K562 (cell line): ENCODE measurements at regions not wholly inside any gene's neighbourhood (a gene's known extent, or its start where the extent isn't known, plus 50 kb on each side); places are given as distances from the start of the nearest gene placed in this dataset.

Experiments used
- CBFA2T2 ChIP-seq: fragments of 450-650 bp; conservative IDR thresholded peaks from 2 replicates; pipeline ENCODE4 v1.6.1; 2017; ENCODE audit warnings: mild to moderate bottlenecking
- CREB3 ChIP-seq: fragments of 450-650 bp; conservative IDR thresholded peaks from 2 replicates; pipeline ENCODE4 v1.6.1; 2016; ENCODE audit warnings: missing genetic modification characterization, low read depth, mild to moderate bottlenecking, missing compliant biosample characterization, moderate library complexity
- DEAF1 ChIP-seq: fragments of 450-650 bp; formaldehyde crosslinking; IDR thresholded peaks from 2 replicates; pipeline ENCODE4 v1.4.0; 2020; ENCODE audit warnings: mild to moderate bottlenecking, moderate library complexity
- ETV5 ChIP-seq: sonication (generic); formaldehyde crosslinking; IDR thresholded peaks from 2 replicates; pipeline ENCODE4 v1.4.0; 2020; ENCODE audit warnings: low read depth, mild to moderate bottlenecking, missing genetic modification reagents
- HNRNPK ChIP-seq: fragments of 200-400 bp; formaldehyde crosslinking; IDR thresholded peaks from one replicate; pipeline ENCODE4 v1.6.1; 2018; ENCODE audit warnings: mild to moderate bottlenecking, low read depth, low read length; ENCODE audit not compliant: poor library complexity, severe bottlenecking
- KAT2B ChIP-seq: IDR thresholded peaks from one replicate; pipeline ENCODE4 v1.6.1; 2012; ENCODE audit warnings: low read depth, mild to moderate bottlenecking, control low read depth, inconsistent platforms, low read length, moderate library complexity
- KLF1 ChIP-seq: fragments of 450-650 bp; IDR thresholded peaks from 2 replicates; pipeline ENCODE4 v1.6.1; 2016; ENCODE audit warnings: missing genetic modification characterization, missing compliant biosample characterization
- KLF6 ChIP-seq: fragments of 250-450 bp; sonication (Bioruptor Pico); IDR thresholded peaks from 2 replicates; pipeline ENCODE4 v1.4.0; 2020; ENCODE audit warnings: mild to moderate bottlenecking, moderate library complexity, borderline replicate concordance
- NONO ChIP-seq, 2 experiments: fragments of 200-400 bp in 1 of 2; fragments of 450-650 bp in 1 of 2; formaldehyde crosslinking in 1 of 2; IDR thresholded peaks; 2 replicates each; pipeline ENCODE4 v1.6.1; 2017; ENCODE audit warnings: low read depth in 2 of 2, mild to moderate bottlenecking in 2 of 2, moderate library complexity in 2 of 2, low read length in 1 of 2
- NR2F6 ChIP-seq: fragments of 450-650 bp; formaldehyde crosslinking; IDR thresholded peaks from 2 replicates; pipeline ENCODE4 v1.4.0; 2020; ENCODE audit warnings: mild to moderate bottlenecking
- NR4A1 ChIP-seq, 2 experiments: fragments of 250-450 bp in 1 of 2; fragments of 450-650 bp in 1 of 2; sonication (Bioruptor Pico) in 1 of 2; IDR thresholded peaks; 2 replicates each; pipeline versions ENCODE4 v1.4.0 to v1.6.1; 2016 to 2020; ENCODE audit warnings: mild to moderate bottlenecking in 2 of 2, missing compliant biosample characterization in 1 of 2, missing genetic modification characterization in 1 of 2, moderate library complexity in 1 of 2
- POLR2H ChIP-seq: IDR thresholded peaks from 2 replicates; pipeline ENCODE4 v1.6.1; 2016; ENCODE audit warnings: missing genetic modification characterization, low read depth, mild to moderate bottlenecking, control low read depth, missing compliant biosample characterization, moderate library complexity
- POLR3A ChIP-seq: IDR thresholded peaks from 2 replicates; pipeline ENCODE4 v1.6.1; 2011; ENCODE audit warnings: borderline replicate concordance, mild to moderate bottlenecking, moderate library complexity; ENCODE audit not compliant: insufficient read length, insufficient read depth; ENCODE audit errors: extremely low read depth
- RAD51 ChIP-seq: fragments of 450-650 bp; IDR thresholded peaks from 2 replicates; pipeline ENCODE4 v1.7.1; 2016; ENCODE audit warnings: low read depth, mild to moderate bottlenecking, borderline replicate concordance
- RCOR1 ChIP-seq, 2 experiments: IDR thresholded peaks; 2 replicates each; pipeline ENCODE4 v1.6.1; 2012; ENCODE audit warnings: low read depth in 2 of 2, low read length in 2 of 2, borderline replicate concordance in 1 of 2, improper control_type of control experiment in 1 of 2
- RNF2 ChIP-seq: sonication (generic); IDR thresholded peaks from 2 replicates; pipeline ENCODE4 v1.6.1; 2016
- SETDB1 ChIP-seq: IDR thresholded peaks from one replicate; pipeline ENCODE4 v1.6.1; 2012; ENCODE audit warnings: low read length, control low read depth, inconsistent platforms
- SRF ChIP-seq, 2 experiments: fragments of 250-450, 450-650 bp in 1 of 2; sonication (Bioruptor Pico) in 1 of 2; sonication (generic) in 1 of 2; formaldehyde crosslinking; IDR thresholded peaks; 2 replicates each; pipeline versions ENCODE4 v1.5.0 to v1.5.1; 2020 to 2022; ENCODE audit warnings: mild to moderate bottlenecking in 1 of 2, missing genetic modification reagents in 1 of 2
- STAT5B ChIP-seq: fragments of 250-450 bp; sonication (Bioruptor Pico); IDR thresholded peaks from 2 replicates; pipeline ENCODE4 v1.8.0; 2021; ENCODE audit warnings: mild to moderate bottlenecking, inconsistent platforms
- SUPT5H ChIP-seq: fragments of 450-650 bp; IDR thresholded peaks from 2 replicates; pipeline ENCODE4 v1.6.1; 2016
- TAF9B ChIP-seq: fragments of 450-650 bp; IDR thresholded peaks from 2 replicates; pipeline ENCODE4 v1.6.1; 2018; ENCODE audit warnings: mild to moderate bottlenecking; ENCODE audit not compliant: partially characterized antibody
- ZFP91 ChIP-seq: sonication (generic); formaldehyde crosslinking; IDR thresholded peaks from 2 replicates; pipeline ENCODE4 v1.8.0; 2022; ENCODE audit warnings: mild to moderate bottlenecking, missing genetic modification reagents
- ZNF23 ChIP-seq: fragments of 250-450 bp; sonication (Bioruptor Pico); IDR thresholded peaks from 2 replicates; pipeline ENCODE4 v1.4.0; 2020; ENCODE audit warnings: mild to moderate bottlenecking
- ZNF551 ChIP-seq: fragments of 250-450 bp; sonication (Bioruptor Pico); IDR thresholded peaks from 2 replicates; pipeline ENCODE4 v1.5.0; 2021; ENCODE audit warnings: mild to moderate bottlenecking, moderate library complexity
- ZZZ3 ChIP-seq: fragments of 450-650 bp; IDR thresholded peaks from 2 replicates; pipeline ENCODE4 v1.6.1; 2016; ENCODE audit warnings: antibody characterized with exemption, mild to moderate bottlenecking, moderate library complexity
- TF ChIP-seq, protein P1 (sequence below): IDR thresholded peaks from 2 replicates; pipeline ENCODE4 v1.6.1; 2011; ENCODE audit not compliant: insufficient read length; ENCODE audit errors: extremely low read depth

DNA sequence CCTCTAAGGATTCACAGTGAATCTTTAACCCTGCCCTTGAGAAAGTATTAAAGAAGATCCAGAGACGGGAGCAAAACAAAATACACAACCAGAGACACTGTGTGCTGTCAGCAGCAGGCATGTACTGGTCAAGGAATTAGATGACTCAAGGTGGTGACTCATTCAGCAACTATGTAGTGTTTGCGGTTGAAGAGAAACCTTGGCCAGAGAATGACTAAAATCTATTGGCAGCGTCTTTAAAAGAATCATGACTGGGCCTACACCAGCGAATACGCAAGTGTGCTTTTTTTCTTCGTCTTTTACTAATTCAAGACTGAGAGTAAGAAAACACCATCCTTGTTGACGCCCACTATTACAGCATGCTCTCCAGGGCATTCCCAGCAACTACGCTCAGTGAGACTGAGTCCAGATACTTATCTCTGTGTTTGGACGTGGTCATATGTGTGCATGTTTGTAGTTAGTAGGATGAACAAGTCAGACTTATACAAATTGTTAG lies 72.4 kb upstream of the BACH2 start (continued):
- TF ChIP-seq HNRNPK (no peak), KAT2B (no peak), SUPT5H (no peak), ZZZ3 (no peak), TAF9B (peak; percentile 90), SETDB1 (no peak), KLF6 (CRISPR knock-in tag) (no peak), ETV5 (no peak), KLF1 (tag) (no peak), RCOR1 (IDR thresholded peaks at IDR 0.05; ENCODE audit: borderline replicate concordance in 1 of 2, low read depth in 2 of 2, low read length in 2 of 2) (peak; percentile 69 to 94), POLR3A (no peak), CREB3 (no peak), DEAF1 (CRISPR knock-in tag) (no peak), POLR2H (no peak), NONO (IDR thresholded peaks at IDR 0.05; ENCODE audit: low read depth in 2 of 2, low read length in 1 of 2) (no peak), NR4A1 (CRISPR knock-in tag; IDR thresholded peaks at IDR 0.05) (no peak), NR4A1 (tag; IDR thresholded peaks at IDR 0.05) (no peak), NR2F6 (CRISPR knock-in tag) (no peak), ZFP91 (CRISPR knock-in tag) (no peak), ZNF23 (CRISPR knock-in tag) (no peak), RAD51 (no peak), CBFA2T2 (peak; percentile 31; the same call in 1 of the 2 replicates), RNF2 (peak; percentile 52; the same call in 1 of the 2 replicates), SRF (CRISPR knock-in tag; IDR thresholded peaks at IDR 0.05) (no peak), STAT5B (CRISPR knock-in tag) (no peak), ZNF551 (CRISPR knock-in tag) (no peak)
- TF ChIP-seq, protein P1, sequence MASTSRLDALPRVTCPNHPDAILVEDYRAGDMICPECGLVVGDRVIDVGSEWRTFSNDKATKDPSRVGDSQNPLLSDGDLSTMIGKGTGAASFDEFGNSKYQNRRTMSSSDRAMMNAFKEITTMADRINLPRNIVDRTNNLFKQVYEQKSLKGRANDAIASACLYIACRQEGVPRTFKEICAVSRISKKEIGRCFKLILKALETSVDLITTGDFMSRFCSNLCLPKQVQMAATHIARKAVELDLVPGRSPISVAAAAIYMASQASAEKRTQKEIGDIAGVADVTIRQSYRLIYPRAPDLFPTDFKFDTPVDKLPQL: no peak
